K562 (cell line): ENCODE measurements at regions not wholly inside any gene's neighbourhood (a gene's known extent, or its start where the extent isn't known, plus 50 kb on each side); places are given as distances from the start of the nearest gene placed in this dataset.

ENCODE experiments used
- ATAC-seq: fragments of 200-7000 bp; cut with Tn5 transposase; 3 replicates; pipeline ENCODE4 v1.9.1; 2020; ENCODE audit warnings: moderate library complexity
- BruUV-seq: library from RNA; stranded (reverse); fragments of 400-500 nt; replicated peaks from 2 replicates; lab custom pipeline; 2021; lab: Mats Ljungman, UMichigan
- CTCF ChIA-PET: fragments of 300-600 bp; formaldehyde crosslinking; extraction: SDS; loops from one replicate; lab custom pipeline; 2021; ENCODE audit warnings: low intra/inter-chr PET ratio; lab: Yijun Ruan, JAX
- POLR2A ChIA-PET: fragments of 300-600, 350-650 bp; sonication (Branson Sonifier 250); formaldehyde crosslinking; extraction: SDS; loops from one replicate; lab custom pipeline; 2021; ENCODE audit warnings: antibody characterized with exemption, inconsistent platforms; lab: Yijun Ruan, JAX
- DNase-seq, 4 experiments: peaks; one replicate each; pipeline versions ENCODE4 v3.0.0 to v3.0.0-alpha.2; 2011 to 2018; ENCODE audit warnings: low spot score in 3 of 4, mixed read lengths in 3 of 4; ENCODE audit errors: extremely low read depth in 1 of 4
- FAIRE-seq: peaks from 2 replicates; lab custom pipeline; 2011; peaks lifted over from hg19 to GRCh38; lab: Jason Lieb, UNC
- H2AFZ ChIP-seq: 2 replicates; pipeline ENCODE4 v1.6.0; 2011; ENCODE audit warnings: low read depth, low read length, control low read depth, inconsistent platforms
- H3K27ac ChIP-seq: fragments of 200-600 bp; 3 replicates; pipeline ENCODE4 v1.8.0; 2011; ENCODE audit warnings: low read depth, mild to moderate bottlenecking, control low read depth, inconsistent platforms, low read length, moderate library complexity, mixed read lengths; ENCODE audit errors: extremely low read depth
- H3K27me3 ChIP-seq, 2 experiments: fragments of 300-600 bp in 1 of 2; 2 replicates in 1 of 2; 3 replicates in 1 of 2; pipeline versions ENCODE4 v1.6.0 to v1.8.0; 2011; ENCODE audit warnings: inconsistent platforms in 2 of 2, low read length in 2 of 2, mild to moderate bottlenecking in 1 of 2, mixed read lengths in 1 of 2, moderate library complexity in 1 of 2; ENCODE audit not compliant: control insufficient read depth in 2 of 2, insufficient read depth in 2 of 2
- H3K36me3 ChIP-seq: fragments of 300-600 bp; 3 replicates; pipeline ENCODE4 v1.8.0; 2011; ENCODE audit warnings: mild to moderate bottlenecking, low read length, inconsistent platforms; ENCODE audit not compliant: control insufficient read depth, insufficient read depth
- H3K4me1 ChIP-seq, 2 experiments: fragments of 200-600 bp in 1 of 2; replicated peaks in 1 of 2; 2 replicates in 1 of 2; 3 replicates in 1 of 2; pipeline versions ENCODE4 v1.5.1 to v1.8.0; 2011; ENCODE audit warnings: inconsistent platforms in 2 of 2, low read length in 2 of 2, mild to moderate bottlenecking in 1 of 2, mixed read lengths in 1 of 2, moderate library complexity in 1 of 2; ENCODE audit not compliant: control insufficient read depth in 2 of 2, insufficient read depth in 2 of 2
- H3K4me2 ChIP-seq: 2 replicates; pipeline ENCODE4 v1.6.1; 2011; ENCODE audit warnings: low read length, control low read depth, inconsistent platforms, mixed read lengths; ENCODE audit not compliant: insufficient read depth
- H3K4me3 ChIP-seq: fragments of 200-600 bp; sonication (generic), shearing (Covaris generic); 2 replicates; pipeline ENCODE4 v1.5.1; 2016; ENCODE audit warnings: control low read depth, inconsistent platforms
- H3K79me2 ChIP-seq: fragments of 200-600 bp; 3 replicates; pipeline ENCODE4 v1.8.0; 2011; ENCODE audit warnings: low read length, inconsistent platforms; ENCODE audit not compliant: control insufficient read depth, insufficient read depth
- H3K9ac ChIP-seq, 2 experiments: 2 replicates each; pipeline versions ENCODE4 v1.6.0 to v1.6.1; 2011; ENCODE audit warnings: low read depth in 2 of 2, low read length in 2 of 2, control low read depth in 1 of 2, inconsistent platforms in 1 of 2, mild to moderate bottlenecking in 1 of 2, mixed read lengths in 1 of 2; ENCODE audit not compliant: insufficient read depth in 1 of 2
- H3K9me1 ChIP-seq: one replicate; pipeline ENCODE4 v1.6.0; 2011; ENCODE audit warnings: inconsistent platforms, mild to moderate bottlenecking, low read length, moderate library complexity; ENCODE audit not compliant: control insufficient read depth, insufficient read depth
- H3K9me3 ChIP-seq: replicated peaks from 2 replicates; pipeline ENCODE4 v1.5.1; 2011; ENCODE audit warnings: low read depth, low read length, inconsistent platforms; ENCODE audit not compliant: control insufficient read depth, insufficient read depth
- H4K20me1 ChIP-seq: replicated peaks from 2 replicates; pipeline ENCODE4 v1.6.1; 2011; ENCODE audit warnings: low read length, inconsistent platforms, mixed read lengths; ENCODE audit not compliant: control insufficient read depth, insufficient read depth
- HMG20A ChIP-seq: fragments of 450-650 bp; formaldehyde crosslinking; conservative IDR thresholded peaks from 2 replicates; pipeline ENCODE4 v1.4.0; 2020; ENCODE audit warnings: mild to moderate bottlenecking, mixed read lengths
- SRSF1 ChIP-seq: fragments of 200-400 bp; formaldehyde crosslinking; IDR thresholded peaks from 2 replicates; pipeline ENCODE4 v1.6.1; 2017; ENCODE audit warnings: mild to moderate bottlenecking, low read depth, low read length, moderate library complexity
- WHSC1 ChIP-seq: IDR thresholded peaks from one replicate; pipeline ENCODE4 v1.6.1; 2012; ENCODE audit warnings: low read length, control low read depth, inconsistent platforms
- ZKSCAN1 ChIP-seq: fragments of 150-350 bp; IDR thresholded peaks from 2 replicates; pipeline ENCODE4 v1.6.1; 2016; ENCODE audit warnings: low read depth, low read length
- ZNF12 ChIP-seq: sonication (generic); formaldehyde crosslinking; IDR thresholded peaks from 2 replicates; pipeline ENCODE4 v1.4.0; 2020; ENCODE audit warnings: mild to moderate bottlenecking, missing genetic modification reagents
- ZNF197 ChIP-seq: fragments of 200-800 bp; sonication (Bioruptor generic); IDR thresholded peaks from 2 replicates; pipeline ENCODE4 v1.6.1; 2016; ENCODE audit warnings: low read depth, missing genetic modification characterization, missing compliant biosample characterization
- WGBS: fragments of 100-300 bp; shearing (Covaris generic); methylation state at CpG from one replicate; pipeline ENCODE4 v1.1.6; 2016; ENCODE audit warnings: low coverage, mixed read lengths; ENCODE audit not compliant: insufficient coverage; ENCODE audit errors: missing lambda C conversion rate; 5-methylcytosine and 5-hydroxymethylcytosine counted together
- in situ Hi-C: fragments of 300-500 bp; cut with MboI; formaldehyde crosslinking; loops from 4 replicates; pipeline ENCODE4 v1.15.0; 2018; ENCODE audit warnings: inconsistent platforms, mixed read lengths
- intact Hi-C: fragments of 100-400 bp; cut with micrococcal nuclease; formaldehyde crosslinking; loops from 2 replicates; pipeline ENCODE4 v1.14.2; 2022
- TF ChIP-seq, protein P1 (sequence below): fragments of 450-650 bp; IDR thresholded peaks from 2 replicates; pipeline ENCODE4 v1.6.1; 2018; ENCODE audit not compliant: partially characterized antibody
- TF ChIP-seq, protein P2 (sequence below): fragments of 250-450 bp; sonication (Bioruptor Pico); IDR thresholded peaks from 2 replicates; pipeline ENCODE4 v1.5.0; 2022; ENCODE audit warnings: mild to moderate bottlenecking

DNA sequence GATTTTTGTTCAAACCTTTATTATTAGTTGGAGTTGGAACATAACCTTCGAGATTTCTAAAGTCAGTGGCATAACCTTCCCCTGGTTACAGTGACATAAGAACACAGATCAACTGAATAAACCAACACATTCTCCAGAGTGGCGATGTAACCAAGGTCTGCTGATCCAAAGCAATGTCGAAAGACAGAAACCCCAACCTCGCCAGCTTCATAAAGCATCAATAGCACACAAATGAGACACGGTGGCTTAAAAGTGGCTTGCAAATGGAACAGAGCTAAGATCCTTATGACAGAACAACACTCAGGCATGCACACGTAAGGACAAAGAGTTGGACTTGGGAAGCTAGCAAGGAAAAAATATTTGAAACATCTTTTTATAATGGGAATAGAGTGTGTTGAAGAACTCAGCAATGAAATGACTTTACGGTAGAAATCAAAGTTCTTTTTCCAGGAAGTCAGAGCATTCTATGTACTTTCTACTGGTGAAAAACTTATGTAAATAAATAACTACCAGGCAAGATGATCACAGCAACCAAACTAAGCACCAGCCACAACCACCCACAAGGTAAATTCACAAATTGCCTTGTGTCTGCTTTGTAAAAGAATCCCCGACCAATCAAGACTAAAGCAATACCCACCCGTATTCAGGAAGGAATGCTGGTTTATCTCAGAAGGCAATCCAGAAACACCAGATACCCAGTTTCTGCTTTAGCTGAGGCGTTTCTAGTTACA lies 61.0 kb upstream of the NHSL1 start:
- Histone ChIP-seq H3K36me3 (no peaks in the 10 kb centered on the region), H3K9me3 (no peaks in the 10 kb centered on the region), H2AFZ (no peak overlapping the region), H3K27ac (no peak overlapping the region), H3K79me2 (no peaks in the 10 kb centered on the region), H3K4me3 (no peak overlapping the region), H3K4me1 (no peaks in the 10 kb centered on the region), H4K20me1 (no peaks in the 10 kb centered on the region), H3K9ac (no peak overlapping the region), H3K4me2 (no peak overlapping the region), H3K9me1 (no peaks in the 10 kb centered on the region), H3K27me3 (peaks cover 11 to 40% of the 10 kb centered on the region in 2 experiments; a peak in 4 of 5 replicates)
- DNase-seq (no peak), FAIRE-seq (no peak), ATAC-seq (no peak)
- intact Hi-C loops (no loop called here), in situ Hi-C loops (no loop called here)
- no peak for TF ChIP-seq HMG20A
- no peak for TF ChIP-seq SRSF1
- no peak for TF ChIP-seq ZKSCAN1
- TF ChIP-seq, protein P1, sequence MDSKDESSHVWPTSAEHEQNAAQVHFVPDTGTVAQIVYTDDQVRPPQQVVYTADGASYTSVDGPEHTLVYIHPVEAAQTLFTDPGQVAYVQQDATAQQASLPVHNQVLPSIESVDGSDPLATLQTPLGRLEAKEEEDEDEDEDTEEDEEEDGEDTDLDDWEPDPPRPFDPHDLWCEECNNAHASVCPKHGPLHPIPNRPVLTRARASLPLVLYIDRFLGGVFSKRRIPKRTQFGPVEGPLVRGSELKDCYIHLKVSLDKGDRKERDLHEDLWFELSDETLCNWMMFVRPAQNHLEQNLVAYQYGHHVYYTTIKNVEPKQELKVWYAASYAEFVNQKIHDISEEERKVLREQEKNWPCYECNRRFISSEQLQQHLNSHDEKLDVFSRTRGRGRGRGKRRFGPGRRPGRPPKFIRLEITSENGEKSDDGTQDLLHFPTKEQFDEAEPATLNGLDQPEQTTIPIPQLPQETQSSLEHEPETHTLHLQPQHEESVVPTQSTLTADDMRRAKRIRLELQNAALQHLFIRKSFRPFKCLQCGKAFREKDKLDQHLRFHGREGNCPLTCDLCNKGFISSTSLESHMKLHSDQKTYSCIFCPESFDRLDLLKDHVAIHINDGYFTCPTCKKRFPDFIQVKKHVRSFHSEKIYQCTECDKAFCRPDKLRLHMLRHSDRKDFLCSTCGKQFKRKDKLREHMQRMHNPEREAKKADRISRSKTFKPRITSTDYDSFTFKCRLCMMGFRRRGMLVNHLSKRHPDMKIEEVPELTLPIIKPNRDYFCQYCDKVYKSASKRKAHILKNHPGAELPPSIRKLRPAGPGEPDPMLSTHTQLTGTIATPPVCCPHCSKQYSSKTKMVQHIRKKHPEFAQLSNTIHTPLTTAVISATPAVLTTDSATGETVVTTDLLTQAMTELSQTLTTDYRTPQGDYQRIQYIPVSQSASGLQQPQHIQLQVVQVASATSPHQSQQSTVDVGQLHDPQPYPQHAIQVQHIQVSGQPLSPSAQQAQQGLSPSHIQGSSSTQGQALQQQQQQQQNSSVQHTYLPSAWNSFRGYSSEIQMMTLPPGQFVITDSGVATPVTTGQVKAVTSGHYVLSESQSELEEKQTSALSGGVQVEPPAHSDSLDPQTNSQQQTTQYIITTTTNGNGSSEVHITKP, result no peak
- no peak for TF ChIP-seq ZNF197
- TF ChIP-seq WHSC1, result no peak
- no peak for TF ChIP-seq ZNF12 (CRISPR knock-in tag)
- TF ChIP-seq, protein P2, sequence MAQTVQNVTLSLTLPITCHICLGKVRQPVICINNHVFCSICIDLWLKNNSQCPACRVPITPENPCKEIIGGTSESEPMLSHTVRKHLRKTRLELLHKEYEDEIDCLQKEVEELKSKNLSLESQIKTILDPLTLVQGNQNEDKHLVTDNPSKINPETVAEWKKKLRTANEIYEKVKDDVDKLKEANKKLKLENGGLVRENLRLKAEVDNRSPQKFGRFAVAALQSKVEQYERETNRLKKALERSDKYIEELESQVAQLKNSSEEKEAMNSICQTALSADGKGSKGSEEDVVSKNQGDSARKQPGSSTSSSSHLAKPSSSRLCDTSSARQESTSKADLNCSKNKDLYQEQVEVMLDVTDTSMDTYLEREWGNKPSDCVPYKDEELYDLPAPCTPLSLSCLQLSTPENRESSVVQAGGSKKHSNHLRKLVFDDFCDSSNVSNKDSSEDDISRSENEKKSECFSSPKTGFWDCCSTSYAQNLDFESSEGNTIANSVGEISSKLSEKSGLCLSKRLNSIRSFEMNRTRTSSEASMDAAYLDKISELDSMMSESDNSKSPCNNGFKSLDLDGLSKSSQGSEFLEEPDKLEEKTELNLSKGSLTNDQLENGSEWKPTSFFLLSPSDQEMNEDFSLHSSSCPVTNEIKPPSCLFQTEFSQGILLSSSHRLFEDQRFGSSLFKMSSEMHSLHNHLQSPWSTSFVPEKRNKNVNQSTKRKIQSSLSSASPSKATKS (CRISPR knock-in tag), result no peak
- WGBS, result 2% methylated on average over 10 of the region's 10 CpGs
- ChIA-PET CTCF (no interaction called here), POLR2A (interaction anchor here (1.3 kb wide), 1 partner anchor 10 kb away, joined by 3 read pairs; no protein-coding TSS in a partner anchor)
- no TSS peak for BruUV-seq
